GM12878 (cell line): ENCODE measurements at regions not wholly inside any gene's neighbourhood (a gene's known extent, or its start where the extent isn't known, plus 50 kb on each side); places are given as distances from the start of the nearest gene placed in this dataset.

Experiments
- ATAC-seq: fragments of 200-7000 bp; cut with Tn5 transposase; 3 replicates; pipeline ENCODE4 v1.9.1; 2020; ENCODE audit warnings: mild to moderate bottlenecking, moderate library complexity
- BruUV-seq: library from RNA; stranded (reverse); fragments of 400-500 nt; replicated peaks from 2 replicates; lab custom pipeline; 2021; lab: Mats Ljungman, UMichigan
- CTCF ChIA-PET: fragments of 300-600 bp; sonication (Branson Sonifier 250); formaldehyde crosslinking; extraction: SDS; loops from one replicate; lab custom pipeline; 2021; ENCODE audit warnings: inconsistent platforms; lab: Yijun Ruan, JAX
- POLR2A ChIA-PET: fragments of 350-600 bp; formaldehyde crosslinking; extraction: SDS; loops from one replicate; lab custom pipeline; 2021; ENCODE audit warnings: inconsistent platforms; lab: Charles Lee
- RAD21 ChIA-PET: fragments of 300-600 bp; sonication (Branson Sonifier 250); formaldehyde crosslinking; loops from one replicate; lab custom pipeline; 2023; ENCODE audit warnings: antibody characterized with exemption; ENCODE audit not compliant: unreplicated experiment; lab: Charles Lee
- SMC1A ChIA-PET: fragments of 300-600 bp; sonication (Branson Sonifier 250); formaldehyde crosslinking; loops from one replicate; lab custom pipeline; 2023; ENCODE audit not compliant: unreplicated experiment, uncharacterized antibody; lab: Charles Lee
- DNase-seq: peaks from one replicate; pipeline ENCODE4 v3.0.0-alpha.2; 2011; ENCODE audit warnings: low read depth, low spot score
- FAIRE-seq: peaks from 3 replicates; lab custom pipeline; 2011; peaks lifted over from hg19 to GRCh38; lab: Jason Lieb, UNC
- H2AFZ ChIP-seq: 2 replicates; pipeline ENCODE4 v1.6.0; 2011; ENCODE audit warnings: low read depth, low read length, control low read depth; ENCODE audit not compliant: control insufficient read depth
- H3K27ac ChIP-seq: 2 replicates; pipeline ENCODE4 v1.5.1; 2011; ENCODE audit warnings: control low read depth; ENCODE audit not compliant: control insufficient read depth, insufficient read depth
- H3K27me3 ChIP-seq, 2 experiments: replicated peaks in 1 of 2; 2 replicates each; pipeline versions ENCODE4 v1.6.0 to v1.6.1; 2011; ENCODE audit warnings: low read length in 1 of 2; ENCODE audit not compliant: control insufficient read depth in 2 of 2, insufficient read depth in 2 of 2
- H3K36me3 ChIP-seq, 2 experiments: 2 replicates each; pipeline ENCODE4 v1.5.1; 2011; ENCODE audit warnings: low read length in 1 of 2; ENCODE audit not compliant: control insufficient read depth in 2 of 2, insufficient read depth in 2 of 2
- H3K4me1 ChIP-seq: 2 replicates; pipeline ENCODE4 v1.6.1; 2011; ENCODE audit warnings: mild to moderate bottlenecking, low read length, moderate library complexity, mixed read lengths; ENCODE audit not compliant: control insufficient read depth, insufficient read depth
- H3K4me2 ChIP-seq: 2 replicates; pipeline ENCODE4 v1.6.0; 2011; ENCODE audit warnings: control low read depth; ENCODE audit not compliant: control insufficient read depth, insufficient read depth
- H3K4me3 ChIP-seq: fragments of 200-600 bp; sonication (generic); 2 replicates; pipeline ENCODE4 v1.5.1; 2016
- H3K79me2 ChIP-seq: 2 replicates; pipeline ENCODE4 v1.6.0; 2011; ENCODE audit warnings: low read length; ENCODE audit not compliant: control insufficient read depth, insufficient read depth
- H3K9ac ChIP-seq: 2 replicates; pipeline ENCODE4 v1.8.0; 2011; ENCODE audit warnings: low read length, control low read depth, mixed read lengths; ENCODE audit not compliant: control insufficient read depth, insufficient read depth
- H3K9me3 ChIP-seq: replicated peaks from 3 replicates; pipeline ENCODE4 v1.5.1; 2011; ENCODE audit warnings: mild to moderate bottlenecking, low read length; ENCODE audit not compliant: control insufficient read depth, insufficient read depth
- H4K20me1 ChIP-seq: 2 replicates; pipeline ENCODE4 v1.6.0; 2011; ENCODE audit not compliant: control insufficient read depth, insufficient read depth
- JUNB ChIP-seq: IDR thresholded peaks from 2 replicates; pipeline ENCODE4 v1.6.1; 2016; ENCODE audit warnings: antibody characterized with exemption, mild to moderate bottlenecking
- NFIC ChIP-seq: IDR thresholded peaks from 2 replicates; pipeline ENCODE4 v1.6.1; 2012; ENCODE audit warnings: low read depth, mild to moderate bottlenecking, inconsistent platforms, low read length, moderate library complexity
- PAX5 ChIP-seq: IDR thresholded peaks from 2 replicates; pipeline ENCODE4 v1.6.1; 2011; ENCODE audit warnings: low read depth, low read length, borderline replicate concordance
- RAD21 ChIP-seq: IDR thresholded peaks from 2 replicates; pipeline ENCODE4 v1.6.1; 2011; ENCODE audit warnings: mild to moderate bottlenecking, low read depth, low read length, moderate library complexity; ENCODE audit not compliant: insufficient read depth
- YY1 ChIP-seq: IDR thresholded peaks from 2 replicates; pipeline ENCODE4 v1.6.1; 2011; ENCODE audit warnings: low read depth, mild to moderate bottlenecking, low read length
- WGBS: methylation state at CpG from one replicate; pipeline ENCODE4 v1.1.6; 2016; ENCODE audit warnings: low lambda C conversion rate; ENCODE audit not compliant: insufficient replicate concordance, insufficient coverage; ENCODE audit errors: missing lambda C conversion rate; 5-methylcytosine and 5-hydroxymethylcytosine counted together
- in situ Hi-C: fragments of 300-500 bp; cut with MboI; formaldehyde crosslinking; loops from 9 replicates; pipeline ENCODE4 v1.14.3; 2018; ENCODE audit warnings: mixed read lengths
- intact Hi-C: fragments of 100-400 bp; cut with micrococcal nuclease; formaldehyde crosslinking; loops from one replicate; pipeline ENCODE4 v1.14.2; 2022; ENCODE audit not compliant: unreplicated experiment
- TF ChIP-seq, protein P1 (sequence below): fragments of 450-650 bp; IDR thresholded peaks from 2 replicates; pipeline ENCODE4 v1.6.1; 2018; ENCODE audit warnings: borderline replicate concordance, mild to moderate bottlenecking; ENCODE audit not compliant: partially characterized antibody
- TF ChIP-seq, protein P2 (sequence below): fragments of 450-650 bp; formaldehyde crosslinking; IDR thresholded peaks from 2 replicates; pipeline ENCODE4 v1.5.0; 2022; ENCODE audit warnings: mild to moderate bottlenecking, missing genetic modification characterization
- TF ChIP-seq, protein P3 (sequence below): IDR thresholded peaks from 2 replicates; pipeline ENCODE4 v1.6.1; 2012; ENCODE audit warnings: low read depth, low read length, improper control_type of control experiment

DNA sequence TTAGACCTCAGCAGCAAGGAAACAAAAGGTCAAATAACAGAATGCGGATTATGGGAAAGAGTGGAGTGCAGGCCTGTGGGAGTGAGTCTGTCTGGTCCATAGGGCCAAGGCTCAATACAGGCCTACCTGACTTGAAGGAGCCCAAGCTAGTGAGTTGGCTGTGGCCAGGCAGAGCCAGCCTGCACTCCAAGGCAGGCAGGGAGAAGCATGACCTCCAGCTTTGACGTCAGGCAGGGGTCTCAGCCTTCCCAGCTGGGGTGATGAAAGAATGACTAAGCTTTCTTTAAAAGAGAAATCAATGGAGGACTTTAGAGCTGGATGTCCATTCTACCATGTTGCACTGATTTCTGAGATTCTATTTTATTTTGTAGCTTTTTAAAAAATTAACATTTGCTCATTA is 62.8 kb downstream of the RHOU start (continued):
- TF ChIP-seq, protein P1, sequence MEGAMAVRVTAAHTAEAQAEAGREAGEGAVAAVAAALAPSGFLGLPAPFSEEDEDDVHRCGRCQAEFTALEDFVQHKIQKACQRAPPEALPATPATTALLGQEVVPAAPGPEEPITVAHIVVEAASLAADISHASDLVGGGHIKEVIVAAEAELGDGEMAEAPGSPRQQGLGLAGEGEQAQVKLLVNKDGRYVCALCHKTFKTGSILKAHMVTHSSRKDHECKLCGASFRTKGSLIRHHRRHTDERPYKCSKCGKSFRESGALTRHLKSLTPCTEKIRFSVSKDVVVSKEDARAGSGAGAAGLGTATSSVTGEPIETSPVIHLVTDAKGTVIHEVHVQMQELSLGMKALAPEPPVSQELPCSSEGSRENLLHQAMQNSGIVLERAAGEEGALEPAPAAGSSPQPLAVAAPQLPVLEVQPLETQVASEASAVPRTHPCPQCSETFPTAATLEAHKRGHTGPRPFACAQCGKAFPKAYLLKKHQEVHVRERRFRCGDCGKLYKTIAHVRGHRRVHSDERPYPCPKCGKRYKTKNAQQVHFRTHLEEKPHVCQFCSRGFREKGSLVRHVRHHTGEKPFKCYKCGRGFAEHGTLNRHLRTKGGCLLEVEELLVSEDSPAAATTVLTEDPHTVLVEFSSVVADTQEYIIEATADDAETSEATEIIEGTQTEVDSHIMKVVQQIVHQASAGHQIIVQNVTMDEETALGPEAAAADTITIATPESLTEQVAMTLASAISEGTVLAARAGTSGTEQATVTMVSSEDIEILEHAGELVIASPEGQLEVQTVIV = no peak
- TF ChIP-seq, protein P2, sequence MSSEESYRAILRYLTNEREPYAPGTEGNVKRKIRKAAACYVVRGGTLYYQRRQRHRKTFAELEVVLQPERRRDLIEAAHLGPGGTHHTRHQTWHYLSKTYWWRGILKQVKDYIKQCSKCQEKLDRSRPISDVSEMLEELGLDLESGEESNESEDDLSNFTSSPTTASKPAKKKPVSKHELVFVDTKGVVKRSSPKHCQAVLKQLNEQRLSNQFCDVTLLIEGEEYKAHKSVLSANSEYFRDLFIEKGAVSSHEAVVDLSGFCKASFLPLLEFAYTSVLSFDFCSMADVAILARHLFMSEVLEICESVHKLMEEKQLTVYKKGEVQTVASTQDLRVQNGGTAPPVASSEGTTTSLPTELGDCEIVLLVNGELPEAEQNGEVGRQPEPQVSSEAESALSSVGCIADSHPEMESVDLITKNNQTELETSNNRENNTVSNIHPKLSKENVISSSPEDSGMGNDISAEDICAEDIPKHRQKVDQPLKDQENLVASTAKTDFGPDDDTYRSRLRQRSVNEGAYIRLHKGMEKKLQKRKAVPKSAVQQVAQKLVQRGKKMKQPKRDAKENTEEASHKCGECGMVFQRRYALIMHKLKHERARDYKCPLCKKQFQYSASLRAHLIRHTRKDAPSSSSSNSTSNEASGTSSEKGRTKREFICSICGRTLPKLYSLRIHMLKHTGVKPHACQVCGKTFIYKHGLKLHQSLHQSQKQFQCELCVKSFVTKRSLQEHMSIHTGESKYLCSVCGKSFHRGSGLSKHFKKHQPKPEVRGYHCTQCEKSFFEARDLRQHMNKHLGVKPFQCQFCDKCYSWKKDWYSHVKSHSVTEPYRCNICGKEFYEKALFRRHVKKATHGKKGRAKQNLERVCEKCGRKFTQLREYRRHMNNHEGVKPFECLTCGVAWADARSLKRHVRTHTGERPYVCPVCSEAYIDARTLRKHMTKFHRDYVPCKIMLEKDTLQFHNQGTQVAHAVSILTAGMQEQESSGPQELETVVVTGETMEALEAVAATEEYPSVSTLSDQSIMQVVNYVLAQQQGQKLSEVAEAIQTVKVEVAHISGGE (CRISPR knock-in tag) = no peak

DNA sequence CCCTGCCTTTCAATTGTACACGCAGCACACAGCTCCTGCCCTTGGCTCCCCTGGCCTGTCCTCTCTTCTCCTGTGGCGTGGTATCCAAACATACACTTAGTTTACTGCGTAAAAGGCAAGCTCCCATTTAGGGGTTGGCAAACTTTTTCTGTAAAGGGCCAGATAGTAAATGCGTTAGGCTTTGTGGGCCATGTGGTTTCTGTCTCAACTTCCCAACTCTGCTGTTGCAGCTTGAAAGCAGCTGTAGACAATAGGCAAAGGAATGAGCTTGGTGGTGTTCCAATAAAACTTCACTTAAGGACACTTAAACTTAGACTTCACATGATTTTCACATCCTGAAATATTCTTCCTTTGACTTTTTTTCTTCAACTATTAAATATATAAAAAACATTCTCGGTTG is 63.3 kb downstream of the RHOU start:
- H3K79me2 ChIP-seq = no peaks in the 10 kb centered on the region
- H3K27ac ChIP-seq = no peak overlapping the region
- ChIA-PET POLR2A (no interaction called here), SMC1A (interaction anchor here (0.7 to 0.9 kb wide), 2 partner anchors 60 to 661 kb away, joined by 3 read pairs; no protein-coding TSS in a partner anchor), CTCF (no interaction called here), RAD21 (no interaction called here)
- peaks cover 7% of the 10 kb centered on the region for H3K4me1 ChIP-seq
- no TSS peak for BruUV-seq
- 41% methylated on average over 5 of the region's 5 CpGs for WGBS
- TF ChIP-seq PAX5 (no peak), NFIC (no peak), YY1 (no peak), RAD21 (no peak), JUNB (no peak)
- TF ChIP-seq, protein P3, sequence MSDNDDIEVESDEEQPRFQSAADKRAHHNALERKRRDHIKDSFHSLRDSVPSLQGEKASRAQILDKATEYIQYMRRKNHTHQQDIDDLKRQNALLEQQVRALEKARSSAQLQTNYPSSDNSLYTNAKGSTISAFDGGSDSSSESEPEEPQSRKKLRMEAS = no peak
- no peak for FAIRE-seq
- no peak overlapping the region for H3K9ac ChIP-seq
- ATAC-seq = no peak
- H3K9me3 ChIP-seq = no peaks in the 10 kb centered on the region; the same call in 2 of the 3 replicates
- no peak overlapping the region for H2AFZ ChIP-seq
- no peak for DNase-seq
- H3K27me3 ChIP-seq = no peaks in the 10 kb centered on the region
- no peak overlapping the region for H3K4me2 ChIP-seq
- intact Hi-C loops = no loop called here
- in situ Hi-C loops = no loop called here
- H4K20me1 ChIP-seq = no peaks in the 10 kb centered on the region
- H3K4me3 ChIP-seq = no peak overlapping the region
- no peaks in the 10 kb centered on the region for H3K36me3 ChIP-seq
